Suprapubic skin (tissue), 4 donors: ENCODE measurements at regions not wholly inside any gene's neighbourhood (a gene's known extent, or its start where the extent isn't known, plus 50 kb on each side); places are given as distances from the start of the nearest gene placed in this dataset.

Experiments
- DNase-seq, 2 donors: peaks; one replicate each; pipeline ENCODE4 v3.0.0-alpha.2; 2019; ENCODE audit warnings: low spot score in 2 of 2
- H3K27ac ChIP-seq: fragments of 200-600 bp; sonication (generic); one replicate; pipeline ENCODE4 v1.5.1; 2019
- H3K27me3 ChIP-seq: fragments of 200-600 bp; sonication (generic); one replicate; pipeline ENCODE4 v1.5.1; 2019
- H3K36me3 ChIP-seq: fragments of 200-600 bp; sonication (generic); one replicate; pipeline ENCODE4 v1.5.1; 2019
- H3K4me1 ChIP-seq: fragments of 200-600 bp; sonication (generic); one replicate; pipeline ENCODE4 v1.5.1; 2019
- H3K4me3 ChIP-seq: fragments of 200-600 bp; sonication (generic); one replicate; pipeline ENCODE4 v1.5.1; 2019; ENCODE audit warnings: mild to moderate bottlenecking
- H3K9me3 ChIP-seq: fragments of 200-600 bp; sonication (generic); one replicate; pipeline ENCODE4 v1.5.1; 2019
- CTCF ChIP-seq, 2 donors: fragments of 200-600 bp in 1 of 2; fragments of 450-650 bp in 1 of 2; sonication (generic) in 1 of 2; IDR thresholded peaks; one replicate each; pipeline ENCODE4 v1.5.1; 2016 to 2019; ENCODE audit warnings: antibody characterized with exemption in 2 of 2, mild to moderate bottlenecking in 1 of 2, moderate library complexity in 1 of 2
- EP300 ChIP-seq: sonication (generic); formaldehyde crosslinking; IDR thresholded peaks from one replicate; pipeline ENCODE4 v1.6.1; 2017; ENCODE audit warnings: antibody characterized with exemption
- POLR2A ChIP-seq, 2 donors: fragments of 450-650 bp; IDR thresholded peaks; one replicate each; pipeline ENCODE4 v1.6.1; 2017; ENCODE audit warnings: antibody characterized with exemption in 2 of 2, mild to moderate bottlenecking in 2 of 2, moderate library complexity in 2 of 2
- POLR2AphosphoS5 ChIP-seq, 3 donors: sonication (generic); formaldehyde crosslinking; IDR thresholded peaks; one replicate each; pipeline ENCODE4 v1.6.1; 2017; ENCODE audit warnings: antibody characterized with exemption in 3 of 3
- WGBS: methylation state at CpG from one replicate; pipeline ENCODE4 v1.1.5; 2018; 5-methylcytosine and 5-hydroxymethylcytosine counted together

GRCh38 chr3:35394905-35395304 is 244.4 kb upstream of the ARPP21 start:
- Histone ChIP-seq H3K27ac (no peak overlapping the region), H3K9me3 (peaks cover 22% of the 10 kb centered on the region), H3K36me3 (no peaks in the 10 kb centered on the region), H3K4me1 (no peaks in the 10 kb centered on the region), H3K4me3 (no peak overlapping the region), H3K27me3 (no peaks in the 10 kb centered on the region)
- DNase-seq: no peak
- TF ChIP-seq EP300 (no peak), POLR2AphosphoS5 (IDR thresholded peaks at IDR 0.05) (no peak), CTCF (IDR thresholded peaks at IDR 0.05) (no peak), POLR2A (IDR thresholded peaks at IDR 0.05) (no peak)
- WGBS: 43% methylated on average over 1 of the region's 1 CpG

GRCh38 chr3:35401671-35402070 is 237.7 kb upstream of the ARPP21 start:
- TF ChIP-seq EP300: no peak
- no peak for TF ChIP-seq CTCF (IDR thresholded peaks at IDR 0.05)
- TF ChIP-seq POLR2AphosphoS5 (IDR thresholded peaks at IDR 0.05): no peak
- TF ChIP-seq POLR2A (IDR thresholded peaks at IDR 0.05): no peak
- Histone ChIP-seq H3K36me3 (no peaks in the 10 kb centered on the region), H3K27me3 (no peaks in the 10 kb centered on the region), H3K9me3 (no peaks in the 10 kb centered on the region), H3K4me3 (no peak overlapping the region), H3K27ac (no peak overlapping the region), H3K4me1 (no peaks in the 10 kb centered on the region)
- DNase-seq: no peak

- no peaks in the 10 kb centered on the region for H3K27me3 ChIP-seq
- no peaks in the 10 kb centered on the region for H3K4me1 ChIP-seq
- no peak overlapping the region for H3K27ac ChIP-seq
- no peak for TF ChIP-seq POLR2A (IDR thresholded peaks at IDR 0.05)
- TF ChIP-seq CTCF (IDR thresholded peaks at IDR 0.05): no peak
- TF ChIP-seq EP300: no peak
- no peak for TF ChIP-seq POLR2AphosphoS5 (IDR thresholded peaks at IDR 0.05)
- no peaks in the 10 kb centered on the region for H3K36me3 ChIP-seq
- no peaks in the 10 kb centered on the region for H3K9me3 ChIP-seq
- WGBS: 42% methylated on average over 3 of the region's 3 CpGs
- no peak for DNase-seq
- H3K4me3 ChIP-seq: no peak overlapping the region
Measured at GRCh38 chr3:35404571-35404970, 234.8 kb upstream of the ARPP21 start.

GRCh38 chr3:35408882-35409281 is 230.4 kb upstream of the ARPP21 start:
- no peaks in the 10 kb centered on the region for H3K36me3 ChIP-seq
- TF ChIP-seq POLR2A (IDR thresholded peaks at IDR 0.05) (no peak), POLR2AphosphoS5 (IDR thresholded peaks at IDR 0.05) (no peak), EP300 (no peak), CTCF (IDR thresholded peaks at IDR 0.05) (no peak)
- 91% methylated on average over 1 of the region's 1 CpG for WGBS
- no peak for DNase-seq
- no peak overlapping the region for H3K4me3 ChIP-seq
- H3K27me3 ChIP-seq: no peaks in the 10 kb centered on the region
- H3K4me1 ChIP-seq: no peaks in the 10 kb centered on the region
- no peak overlapping the region for H3K27ac ChIP-seq
- no peaks in the 10 kb centered on the region for H3K9me3 ChIP-seq

- 72% methylated on average over 1 of the region's 1 CpG for WGBS
- Histone ChIP-seq H3K27ac (no peak overlapping the region), H3K36me3 (no peaks in the 10 kb centered on the region), H3K9me3 (no peaks in the 10 kb centered on the region), H3K4me3 (no peak overlapping the region), H3K4me1 (no peaks in the 10 kb centered on the region), H3K27me3 (no peaks in the 10 kb centered on the region)
- TF ChIP-seq POLR2AphosphoS5 (IDR thresholded peaks at IDR 0.05) (no peak), POLR2A (IDR thresholded peaks at IDR 0.05) (no peak), CTCF (IDR thresholded peaks at IDR 0.05) (no peak), EP300 (no peak)
- DNase-seq: no peak
Measured at GRCh38 chr3:35409991-35410390, 229.3 kb upstream of the ARPP21 start.
